Stimulated activated naive B cell treated with anti-CD40 and anti-IgM and Interleukin-4, amounts not matched to agents 10 μg/mL and 1 μg/mL and 100 μg/mL, for 72 hours (primary cell): ENCODE measurements at regions not wholly inside any gene's neighbourhood (a gene's known extent, or its start where the extent isn't known, plus 50 kb on each side); places are given as distances from the start of the nearest gene placed in this dataset.

ENCODE experiments used
- ATAC-seq, 2 donors: fragments of 150-1000 bp; cut with Tn5 transposase; replicated peaks; 2 replicates each; pipeline ENCODE4 v1.10.0; 2021; ENCODE audit warnings: moderate library complexity in 1 of 2
- DNase-seq: peaks from one replicate; pipeline ENCODE4 v3.0.0; 2021
- H3K27ac Mint-ChIP-seq: one replicate; pipeline ENCODE4 v1.8.0; 2022; ENCODE audit warnings: mild to moderate bottlenecking, mixed read lengths
- H3K27me3 Mint-ChIP-seq, 2 donors: one replicate each; pipeline ENCODE4 v1.8.0; 2022; ENCODE audit warnings: mixed read lengths in 2 of 2
- H3K36me3 Mint-ChIP-seq, 2 donors: one replicate each; pipeline ENCODE4 v1.8.0; 2022; ENCODE audit warnings: mixed read lengths in 2 of 2, mild to moderate bottlenecking in 1 of 2
- H3K4me1 Mint-ChIP-seq, 2 donors: one replicate each; pipeline ENCODE4 v1.8.0; 2022; ENCODE audit warnings: mixed read lengths in 2 of 2, mild to moderate bottlenecking in 1 of 2
- H3K4me3 Mint-ChIP-seq, 2 donors: one replicate each; pipeline ENCODE4 v1.8.0; 2022; ENCODE audit warnings: mild to moderate bottlenecking in 2 of 2, mixed read lengths in 2 of 2, moderate library complexity in 1 of 2
- H3K9me3 Mint-ChIP-seq, 2 donors: one replicate each; pipeline ENCODE4 v1.8.0; 2022; ENCODE audit warnings: mixed read lengths in 2 of 2, mild to moderate bottlenecking in 1 of 2

DNA sequence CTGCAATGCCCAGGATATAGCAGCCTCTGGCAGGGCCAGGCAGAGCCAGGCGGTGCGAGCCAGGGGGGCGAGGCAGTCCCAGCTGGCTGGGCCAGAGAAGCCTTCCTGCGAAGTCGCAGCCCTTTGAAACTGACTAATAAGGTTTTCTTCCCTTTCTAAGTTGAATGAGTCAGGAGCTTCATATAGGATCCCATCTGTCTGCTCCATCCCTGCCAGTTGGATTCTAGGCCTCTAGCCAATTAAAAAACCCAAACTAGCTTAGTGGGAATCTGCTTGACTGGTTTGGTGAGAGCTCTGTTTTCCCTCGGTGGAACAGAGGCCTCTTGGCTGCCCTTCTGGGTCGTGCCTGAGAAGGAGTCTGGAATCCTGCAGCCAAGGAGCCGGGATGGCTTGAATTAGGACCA, 70.1 kb upstream of the RAPGEF1 start:
- DNase-seq: no peak
- peaks cover 0 to 4% of the 10 kb centered on the region in 2 donors for H3K4me1 Mint-ChIP-seq
- ATAC-seq: no peak
- H3K4me3 Mint-ChIP-seq: no peak overlapping the region
- peaks cover 0 to 1% of the 10 kb centered on the region in 2 donors for H3K36me3 Mint-ChIP-seq
- H3K9me3 Mint-ChIP-seq: no peaks in the 10 kb centered on the region
- H3K27me3 Mint-ChIP-seq: peaks cover 56 to 83% of the 10 kb centered on the region in 2 donors
- H3K27ac Mint-ChIP-seq: no peak overlapping the region

DNA sequence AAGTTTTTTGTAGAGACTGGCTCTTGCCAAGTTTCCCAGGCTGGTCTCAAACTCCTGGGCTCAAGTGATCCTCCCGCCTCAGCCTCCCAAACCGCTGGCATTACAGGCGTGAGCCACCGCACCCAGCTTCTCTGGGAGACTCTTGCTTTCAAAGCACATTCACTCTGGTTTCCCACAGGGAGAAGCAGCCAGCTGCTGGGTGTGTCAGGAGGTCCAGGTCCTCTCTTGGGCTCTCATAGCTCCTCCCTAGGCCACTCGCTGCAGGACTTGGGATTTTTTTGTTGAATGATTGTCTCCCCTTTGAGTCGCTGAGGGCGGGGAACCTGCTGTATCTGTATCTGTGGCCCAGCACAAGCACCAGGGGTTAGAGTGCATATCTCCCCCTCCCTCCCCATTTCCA, 68.4 kb upstream of the RAPGEF1 start:
- no peak for ATAC-seq
- Mint-ChIP-seq H3K36me3 (peaks cover 0 to 1% of the 10 kb centered on the region in 2 donors), H3K4me3 (no peak overlapping the region), H3K9me3 (no peaks in the 10 kb centered on the region), H3K4me1 (peaks cover 0 to 4% of the 10 kb centered on the region in 2 donors), H3K27ac (no peak overlapping the region), H3K27me3 (peaks cover 60 to 81% of the 10 kb centered on the region in 2 donors)
- DNase-seq: no peak

DNA sequence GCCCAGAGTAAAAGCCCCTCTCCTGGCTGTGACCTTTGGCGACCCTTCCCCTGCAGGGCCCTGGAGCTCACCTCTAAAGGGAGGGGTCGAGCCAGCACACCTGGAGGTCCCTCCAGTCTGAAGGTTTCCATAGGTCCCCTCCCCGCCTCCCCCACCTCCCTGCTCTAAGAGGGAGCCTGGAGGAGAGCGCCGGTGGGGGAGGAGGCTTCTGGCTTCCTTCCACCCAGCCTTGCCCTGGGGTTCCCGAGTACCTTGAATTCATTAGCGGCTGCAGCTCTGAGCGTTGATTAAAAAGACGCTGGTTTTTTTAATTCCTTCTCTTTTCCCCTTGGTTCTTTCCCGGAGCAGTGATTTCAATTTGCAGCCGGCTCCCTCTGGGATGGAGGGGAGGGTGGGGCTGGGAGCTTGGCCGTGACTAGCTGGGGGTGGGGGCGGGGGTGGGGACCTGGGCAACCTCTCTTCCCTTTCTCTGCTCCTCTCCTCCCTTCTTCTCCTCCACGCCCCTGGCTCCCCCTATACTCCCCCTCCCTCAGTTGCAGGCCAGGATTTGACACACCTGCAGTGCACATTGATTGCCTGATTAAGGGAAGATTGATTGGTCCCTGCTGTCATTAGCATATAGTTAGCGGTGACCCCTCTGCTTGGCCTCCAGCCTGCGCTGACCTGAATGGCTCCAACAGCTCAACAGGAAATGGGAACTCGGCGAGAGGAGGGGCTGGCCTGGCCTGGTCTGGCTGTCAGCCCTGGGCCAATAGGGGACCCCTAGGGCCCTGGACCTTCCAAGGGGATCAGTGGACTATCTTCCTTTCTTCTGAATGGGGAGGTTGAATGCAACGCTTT, 67.5 kb upstream of the RAPGEF1 start:
- no peak overlapping the region for H3K4me3 Mint-ChIP-seq
- H3K36me3 Mint-ChIP-seq: no peaks in the 10 kb centered on the region
- DNase-seq: no peak
- no peak overlapping the region for H3K27ac Mint-ChIP-seq
- peaks cover 0 to 4% of the 10 kb centered on the region in 2 donors for H3K4me1 Mint-ChIP-seq
- ATAC-seq: no peak
- peaks cover 51 to 78% of the 10 kb centered on the region in 2 donors for H3K27me3 Mint-ChIP-seq
- H3K9me3 Mint-ChIP-seq: no peaks in the 10 kb centered on the region

DNA sequence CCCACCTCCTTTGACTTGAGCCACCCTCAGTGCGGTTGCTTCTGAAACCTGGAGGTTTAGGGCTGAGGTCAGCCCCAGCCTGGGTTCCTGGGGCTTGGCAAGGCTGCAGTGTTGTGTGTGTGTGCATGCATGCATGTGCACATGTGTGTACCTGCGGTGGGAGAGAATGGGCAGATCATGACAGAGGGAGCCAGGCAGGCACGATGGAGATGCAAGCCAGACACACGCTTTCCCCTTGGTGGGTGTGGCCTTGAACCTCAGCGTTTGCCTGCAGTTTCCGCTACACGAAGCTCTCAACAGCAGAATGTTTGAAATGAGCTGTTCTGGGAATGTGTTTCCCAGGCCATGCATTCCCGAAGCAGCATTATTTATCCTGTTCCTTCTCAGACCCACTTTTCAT, 65.9 kb upstream of the RAPGEF1 start:
- Mint-ChIP-seq H3K4me1 (peaks cover 0 to 4% of the 10 kb centered on the region in 2 donors), H3K4me3 (no peak overlapping the region), H3K27me3 (peaks cover 53 to 73% of the 10 kb centered on the region in 2 donors), H3K36me3 (no peaks in the 10 kb centered on the region), H3K27ac (no peak overlapping the region), H3K9me3 (no peaks in the 10 kb centered on the region)
- no peak for DNase-seq
- no peak for ATAC-seq

DNA sequence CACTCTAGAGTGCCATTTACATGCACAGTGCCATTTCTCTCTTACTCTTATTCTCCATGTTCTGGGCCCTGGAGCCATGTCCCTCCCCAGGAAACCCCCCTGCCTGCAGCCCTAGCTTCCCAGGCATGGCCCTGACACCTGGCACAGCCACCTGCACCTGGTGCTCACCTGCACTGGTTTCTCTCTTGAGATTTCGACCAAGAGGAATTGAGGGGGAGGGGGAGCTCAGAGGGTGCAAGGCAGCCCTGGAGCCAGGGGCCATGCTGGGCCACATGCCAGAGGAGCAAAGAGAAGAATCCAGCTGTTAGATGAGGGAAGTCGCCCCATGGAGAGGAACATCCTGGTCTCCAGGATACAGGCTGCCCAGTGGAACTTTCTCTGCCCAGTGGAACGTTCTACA, 65.0 kb upstream of the RAPGEF1 start:
- H3K9me3 Mint-ChIP-seq: no peaks in the 10 kb centered on the region
- no peak overlapping the region for H3K4me3 Mint-ChIP-seq
- peaks cover 56 to 72% of the 10 kb centered on the region in 2 donors for H3K27me3 Mint-ChIP-seq
- no peak for DNase-seq
- no peaks in the 10 kb centered on the region for H3K36me3 Mint-ChIP-seq
- no peak overlapping the region for H3K27ac Mint-ChIP-seq
- no peak for ATAC-seq
- peaks cover 0 to 4% of the 10 kb centered on the region in 2 donors for H3K4me1 Mint-ChIP-seq

DNA sequence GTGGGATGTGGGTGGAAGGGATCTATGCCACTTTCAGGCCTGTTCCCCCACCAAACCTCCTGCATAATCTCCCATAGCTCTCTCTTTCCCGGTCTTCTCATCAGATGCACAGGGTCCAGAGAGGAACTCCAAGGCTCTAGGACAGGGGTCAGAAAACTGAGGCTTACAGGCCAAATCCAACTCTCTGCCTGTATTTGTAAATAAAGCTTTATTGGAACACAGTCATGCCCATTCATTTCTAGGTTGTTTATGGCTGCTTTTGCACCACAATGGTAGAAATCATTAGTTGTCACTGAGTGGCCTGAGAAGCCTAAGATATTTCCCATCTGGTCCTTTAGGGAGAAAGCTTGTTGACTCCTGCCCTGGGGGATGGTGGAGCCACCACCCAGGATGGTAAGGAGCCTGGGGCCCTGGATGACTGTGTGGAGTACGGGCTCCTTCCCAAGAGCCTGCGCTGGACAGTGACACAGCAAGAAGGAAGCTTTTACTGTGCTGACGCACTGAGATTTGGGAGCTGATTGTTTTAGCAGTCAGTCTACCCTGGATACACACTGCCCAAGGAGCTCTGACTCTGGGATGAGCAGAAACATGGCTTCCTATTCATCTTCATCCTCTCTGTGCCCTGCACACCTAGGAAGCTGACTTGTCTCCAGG, 64.0 kb upstream of the RAPGEF1 start:
- Mint-ChIP-seq H3K4me1 (no peaks in the 10 kb centered on the region), H3K36me3 (no peaks in the 10 kb centered on the region), H3K27ac (no peak overlapping the region), H3K9me3 (peaks cover 0 to 1% of the 10 kb centered on the region in 2 donors), H3K4me3 (no peak overlapping the region), H3K27me3 (peaks cover 53 to 72% of the 10 kb centered on the region in 2 donors)
- ATAC-seq (no peak), DNase-seq (no peak)

DNA sequence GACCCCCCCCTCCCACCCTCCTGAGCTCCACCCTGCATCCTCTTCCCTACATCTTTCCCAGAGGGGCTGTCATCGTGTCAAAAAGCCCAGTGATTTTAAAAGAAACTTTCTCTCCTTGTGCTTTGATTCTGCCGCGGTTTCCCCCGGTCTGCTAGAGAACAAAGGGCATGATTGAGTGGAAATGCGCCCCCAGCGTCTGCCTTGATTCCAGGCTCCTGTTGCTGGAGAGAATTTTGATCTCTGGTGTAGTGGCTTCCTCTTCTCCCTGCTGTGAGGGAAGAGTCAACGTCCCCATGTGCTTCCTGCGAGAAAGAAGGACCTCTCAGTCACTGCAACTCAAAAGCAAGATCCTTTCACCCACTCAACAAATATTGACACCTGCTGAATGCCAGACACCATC, 61.9 kb upstream of the RAPGEF1 start:
- ATAC-seq: no peak
- no peaks in the 10 kb centered on the region for H3K4me1 Mint-ChIP-seq
- H3K9me3 Mint-ChIP-seq: peaks cover 0 to 1% of the 10 kb centered on the region in 2 donors
- no peak overlapping the region for H3K4me3 Mint-ChIP-seq
- DNase-seq: no peak
- no peaks in the 10 kb centered on the region for H3K36me3 Mint-ChIP-seq
- H3K27ac Mint-ChIP-seq: no peak overlapping the region
- H3K27me3 Mint-ChIP-seq: peaks cover 46 to 63% of the 10 kb centered on the region in 2 donors

DNA sequence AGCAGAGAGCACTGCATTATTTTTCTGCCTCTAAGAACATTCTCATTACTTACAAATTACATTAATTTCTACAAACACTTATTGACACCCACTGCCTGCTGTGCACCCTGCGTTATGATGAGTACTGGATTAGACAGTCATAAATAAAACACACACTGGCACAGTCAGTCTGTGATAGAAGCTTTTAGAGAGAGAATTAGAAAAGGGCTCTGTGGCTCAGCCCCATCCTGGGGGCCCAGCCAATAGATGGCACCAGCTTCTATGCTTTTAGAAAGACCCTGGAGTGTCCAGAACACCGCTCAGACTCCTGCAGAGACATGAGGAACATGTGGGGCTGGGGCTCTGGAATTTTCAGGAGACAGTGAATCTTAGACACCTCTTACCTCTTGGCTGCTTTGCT, 61.0 kb upstream of the RAPGEF1 start:
- no peak overlapping the region for H3K4me3 Mint-ChIP-seq
- H3K27ac Mint-ChIP-seq: no peak overlapping the region
- ATAC-seq (no peak), DNase-seq (no peak)
- H3K4me1 Mint-ChIP-seq: no peaks in the 10 kb centered on the region
- H3K27me3 Mint-ChIP-seq: peaks cover 40 to 55% of the 10 kb centered on the region in 2 donors
- no peaks in the 10 kb centered on the region for H3K36me3 Mint-ChIP-seq
- peaks cover 0 to 1% of the 10 kb centered on the region in 2 donors for H3K9me3 Mint-ChIP-seq

DNA sequence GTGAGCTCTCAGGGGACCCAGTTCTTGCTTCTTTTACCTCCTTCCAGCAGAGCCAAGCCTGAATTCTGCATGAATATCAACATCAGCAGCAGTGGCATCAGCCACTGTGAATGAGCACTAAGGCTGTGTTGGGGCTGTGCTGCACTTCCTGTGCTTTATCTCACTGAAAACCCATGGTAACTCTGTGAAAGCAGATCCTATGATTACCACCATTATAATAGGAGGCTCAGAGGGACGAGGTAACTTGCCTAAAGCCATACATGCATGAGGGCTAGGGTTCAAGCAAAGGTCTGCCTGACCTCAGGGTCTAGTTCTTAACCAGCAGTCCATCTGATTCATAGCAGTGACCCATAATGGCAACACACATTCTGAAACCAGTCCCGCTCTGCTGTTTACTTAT, 60.5 kb upstream of the RAPGEF1 start:
- DNase-seq (no peak), ATAC-seq (no peak)
- Mint-ChIP-seq H3K36me3 (no peaks in the 10 kb centered on the region), H3K9me3 (peaks cover 4% of the 10 kb centered on the region in 2 donors), H3K27ac (no peak overlapping the region), H3K4me1 (no peaks in the 10 kb centered on the region), H3K4me3 (no peak overlapping the region), H3K27me3 (peaks cover 39 to 50% of the 10 kb centered on the region in 2 donors)

DNA sequence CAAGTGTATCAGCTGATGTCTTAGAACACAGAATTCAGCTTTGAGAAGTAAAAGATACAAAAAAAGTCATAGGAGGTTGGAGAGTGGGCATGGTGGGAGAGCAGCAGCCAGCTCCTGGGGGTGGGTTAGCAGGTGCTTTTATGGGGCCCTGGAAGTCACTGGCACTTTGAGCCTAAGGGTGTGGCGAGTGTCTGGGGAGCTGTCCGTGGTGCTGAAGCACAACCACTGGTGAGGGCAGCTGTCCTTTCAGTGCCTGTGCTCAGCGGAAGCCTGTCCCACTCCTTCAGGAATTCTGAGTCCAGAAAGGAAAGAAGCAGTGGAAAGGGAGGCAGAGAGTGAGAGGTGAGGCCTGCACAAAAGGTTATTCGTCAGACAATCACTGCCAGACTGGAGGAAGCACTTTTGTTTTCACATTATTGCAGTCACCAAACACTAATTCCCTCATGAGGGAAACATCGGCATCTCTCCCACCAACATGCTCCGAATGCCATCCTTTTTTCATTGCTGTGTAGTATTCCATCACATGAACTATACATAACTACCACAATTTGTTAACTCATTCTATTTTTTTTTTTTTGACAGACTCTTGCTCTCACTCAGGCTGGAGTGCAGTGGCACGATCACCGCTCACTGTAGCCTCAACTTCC, 59.4 kb upstream of the RAPGEF1 start:
- peaks cover 45 to 50% of the 10 kb centered on the region in 2 donors for H3K27me3 Mint-ChIP-seq
- DNase-seq (no peak), ATAC-seq (no peak)
- no peaks in the 10 kb centered on the region for H3K36me3 Mint-ChIP-seq
- no peaks in the 10 kb centered on the region for H3K4me1 Mint-ChIP-seq
- peaks cover 4 to 7% of the 10 kb centered on the region in 2 donors for H3K9me3 Mint-ChIP-seq
- no peak overlapping the region for H3K4me3 Mint-ChIP-seq
- H3K27ac Mint-ChIP-seq: no peak overlapping the region

DNA sequence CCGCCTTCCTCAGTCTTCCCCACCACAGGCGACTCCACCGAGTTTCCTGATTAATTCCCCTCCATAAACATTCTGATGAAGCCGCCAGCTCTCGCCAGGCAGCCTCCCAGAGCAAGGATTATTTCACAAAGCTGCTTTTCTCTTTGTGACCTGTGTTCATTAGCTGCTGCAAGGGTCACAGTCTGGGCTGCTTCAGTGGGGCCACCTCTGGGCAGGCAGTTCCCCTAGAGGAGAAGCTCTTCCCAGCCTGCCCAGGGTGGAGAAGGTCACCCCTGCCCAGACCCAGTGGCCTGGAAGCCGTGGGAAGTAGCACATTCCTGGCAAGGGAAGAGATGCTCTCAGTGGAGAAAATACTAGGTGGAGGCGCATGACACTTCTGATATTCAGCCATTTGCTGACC, 58.4 kb upstream of the RAPGEF1 start:
- H3K27me3 Mint-ChIP-seq: peaks cover 46 to 52% of the 10 kb centered on the region in 2 donors
- no peak overlapping the region for H3K4me3 Mint-ChIP-seq
- peaks cover 4 to 7% of the 10 kb centered on the region in 2 donors for H3K9me3 Mint-ChIP-seq
- H3K27ac Mint-ChIP-seq: no peak overlapping the region
- H3K4me1 Mint-ChIP-seq: no peaks in the 10 kb centered on the region
- DNase-seq (no peak), ATAC-seq (no peak)
- H3K36me3 Mint-ChIP-seq: no peaks in the 10 kb centered on the region

DNA sequence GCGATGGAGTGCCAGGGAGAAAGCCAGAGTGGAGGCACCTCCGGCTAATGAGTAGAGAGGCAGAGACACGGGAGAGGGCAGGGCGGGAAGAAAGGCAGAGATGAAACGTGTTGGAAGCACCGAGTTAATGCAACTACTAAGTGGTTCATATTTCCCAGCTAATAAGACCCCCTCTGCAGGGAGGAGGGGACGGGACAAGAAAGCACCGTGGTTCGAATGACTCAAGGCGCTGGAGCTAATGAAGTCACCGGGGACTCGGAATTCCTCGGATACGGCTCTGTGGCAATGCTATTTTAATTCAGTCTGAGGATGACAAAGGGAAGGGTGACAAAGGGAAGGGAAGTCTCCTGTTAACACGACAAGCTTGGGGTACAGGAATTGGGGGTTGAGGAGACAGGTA, 54.5 kb upstream of the RAPGEF1 start:
- H3K9me3 Mint-ChIP-seq: peaks cover 3 to 7% of the 10 kb centered on the region in 2 donors

DNA sequence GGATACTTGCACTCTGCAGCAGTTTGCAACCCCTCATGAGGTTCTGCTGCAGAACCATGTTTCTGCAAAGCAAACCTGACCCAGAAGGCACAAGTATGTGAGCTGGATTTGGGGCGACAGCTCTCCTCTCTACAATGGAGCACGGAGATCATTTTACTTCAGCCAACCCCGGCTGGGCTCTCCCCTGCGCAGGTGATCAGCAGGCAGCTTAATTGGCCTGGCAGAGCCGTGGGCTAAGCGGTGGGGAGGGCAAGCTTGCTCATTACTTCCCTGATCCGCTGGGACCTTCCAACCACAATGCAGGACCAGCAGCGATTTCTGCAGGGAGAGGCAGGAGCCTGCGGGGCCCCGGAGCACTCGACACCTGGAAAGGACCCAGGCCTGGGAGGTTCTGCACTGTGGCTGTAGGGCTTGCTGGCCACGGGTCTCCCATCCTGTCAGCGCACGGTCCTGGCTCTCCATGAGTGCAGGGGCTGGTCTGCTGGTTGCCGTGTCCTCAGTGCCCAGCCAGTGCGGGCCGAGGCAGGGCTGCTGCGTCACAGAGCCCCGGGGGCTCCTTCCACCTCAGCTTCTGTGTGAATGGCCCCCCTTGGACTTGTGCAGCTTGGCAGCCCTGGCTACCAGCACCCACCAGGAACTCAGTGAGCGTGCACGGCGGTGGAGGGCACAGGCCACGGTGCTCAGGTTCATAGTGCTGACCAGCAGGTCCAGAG, 51.8 kb upstream of the RAPGEF1 start:
- Mint-ChIP-seq H3K9me3 (peaks cover 3 to 7% of the 10 kb centered on the region in 2 donors), H3K27me3 (peaks cover 61 to 69% of the 10 kb centered on the region in 2 donors), H3K4me1 (no peaks in the 10 kb centered on the region), H3K36me3 (no peaks in the 10 kb centered on the region), H3K27ac (no peak overlapping the region), H3K4me3 (no peak overlapping the region)
- ATAC-seq (no peak), DNase-seq (no peak)

More for the DNA sequence above, 54.5 kb upstream of the RAPGEF1 start:
- Mint-ChIP-seq H3K27me3 (peaks cover 50 to 56% of the 10 kb centered on the region in 2 donors), H3K27ac (no peak overlapping the region), H3K4me1 (no peaks in the 10 kb centered on the region), H3K4me3 (no peak overlapping the region), H3K36me3 (no peaks in the 10 kb centered on the region)
- ATAC-seq (no peak), DNase-seq (no peak)
